SU-DHL-6 (cell line): ENCODE measurements at regions not wholly inside any gene's neighbourhood (a gene's known extent, or its start where the extent isn't known, plus 50 kb on each side); places are given as distances from the start of the nearest gene placed in this dataset.

Experiments used
- CTCF ChIP-seq: fragments of 200-600 bp; sonication (generic); IDR thresholded peaks from one replicate; pipeline ENCODE4 v1.5.1; 2017; ENCODE audit warnings: antibody characterized with exemption, mild to moderate bottlenecking, low read length, moderate library complexity; ENCODE audit not compliant: insufficient read depth, poor library complexity, severe bottlenecking
- EZH2phosphoT487 ChIP-seq: fragments of 200-600 bp; sonication (generic), shearing (Covaris generic); conservative IDR thresholded peaks from 2 replicates; pipeline ENCODE4 v1.6.1; 2018; ENCODE audit warnings: mild to moderate bottlenecking, antibody characterized with exemption, low read length, moderate library complexity, mixed read lengths

GRCh38 chr1:47555841-47556560 is 118.2 kb downstream of the FOXD2 start:
- TF ChIP-seq CTCF (no peak), EZH2phosphoT487 (no peak)
